Activated naive CD8-positive, alpha-beta T cell treated with anti-CD3 and anti-CD28 coated beads for 36 hours (primary cell): ENCODE measurements at regions not wholly inside any gene's neighbourhood (a gene's known extent, or its start where the extent isn't known, plus 50 kb on each side); places are given as distances from the start of the nearest gene placed in this dataset.

Source experiments
- DNase-seq: peaks from one replicate; pipeline ENCODE4 v3.0.0; 2021
- H3K27ac Mint-ChIP-seq: one replicate; pipeline ENCODE4 v1.8.0; 2022; ENCODE audit warnings: mild to moderate bottlenecking, moderate library complexity, mixed read lengths
- H3K27me3 Mint-ChIP-seq: one replicate; pipeline ENCODE4 v1.8.0; 2022; ENCODE audit warnings: mild to moderate bottlenecking, mixed read lengths
- H3K36me3 Mint-ChIP-seq: one replicate; pipeline ENCODE4 v1.8.0; 2021; ENCODE audit warnings: mild to moderate bottlenecking, mixed read lengths
- H3K4me1 Mint-ChIP-seq: one replicate; pipeline ENCODE4 v1.8.0; 2021; ENCODE audit warnings: mixed read lengths
- H3K4me3 Mint-ChIP-seq: one replicate; pipeline ENCODE4 v1.8.0; 2022; ENCODE audit warnings: mild to moderate bottlenecking, moderate library complexity, mixed read lengths
- H3K9me3 Mint-ChIP-seq: one replicate; pipeline ENCODE4 v1.8.0; 2022; ENCODE audit warnings: mixed read lengths

- H3K36me3 Mint-ChIP-seq: no peaks in the 10 kb centered on the region
- no peaks in the 10 kb centered on the region for H3K4me1 Mint-ChIP-seq
- no peak overlapping the region for H3K27ac Mint-ChIP-seq
- no peak overlapping the region for H3K4me3 Mint-ChIP-seq
- H3K27me3 Mint-ChIP-seq: no peaks in the 10 kb centered on the region
- no peaks in the 10 kb centered on the region for H3K9me3 Mint-ChIP-seq
- DNase-seq: no peak
These were observed 877.5 kb downstream of the TFAP2A start for GRCh38 chr6:9537381-9537780.

- H3K4me3 Mint-ChIP-seq: no peak overlapping the region
- H3K4me1 Mint-ChIP-seq: no peaks in the 10 kb centered on the region
- no peaks in the 10 kb centered on the region for H3K36me3 Mint-ChIP-seq
- no peaks in the 10 kb centered on the region for H3K9me3 Mint-ChIP-seq
- H3K27ac Mint-ChIP-seq: no peak overlapping the region
- DNase-seq: no peak
- H3K27me3 Mint-ChIP-seq: no peaks in the 10 kb centered on the region
These were observed 879.8 kb downstream of the TFAP2A start for GRCh38 chr6:9535106-9535505.

- no peaks in the 10 kb centered on the region for H3K9me3 Mint-ChIP-seq
- H3K4me3 Mint-ChIP-seq: no peak overlapping the region
- H3K4me1 Mint-ChIP-seq: no peaks in the 10 kb centered on the region
- DNase-seq: no peak
- no peaks in the 10 kb centered on the region for H3K27me3 Mint-ChIP-seq
- no peaks in the 10 kb centered on the region for H3K36me3 Mint-ChIP-seq
- H3K27ac Mint-ChIP-seq: no peak overlapping the region
These were observed 882.0 kb downstream of the TFAP2A start for GRCh38 chr6:9532621-9533557.

GRCh38 chr6:9527679-9528286 lies 887.1 kb downstream of the TFAP2A start:
- H3K27me3 Mint-ChIP-seq: no peaks in the 10 kb centered on the region

GRCh38 chr6:9523462-9523861 lies 891.4 kb downstream of the TFAP2A start:
- no peak for DNase-seq
- Mint-ChIP-seq H3K4me1 (no peaks in the 10 kb centered on the region), H3K36me3 (no peaks in the 10 kb centered on the region), H3K9me3 (peaks cover 6% of the 10 kb centered on the region), H3K27ac (no peak overlapping the region), H3K27me3 (no peaks in the 10 kb centered on the region), H3K4me3 (no peak overlapping the region)

More at GRCh38 chr6:9527679-9528286, 887.1 kb downstream of the TFAP2A start:
- H3K4me3 Mint-ChIP-seq: no peak overlapping the region
- DNase-seq: no peak
- H3K36me3 Mint-ChIP-seq: no peaks in the 10 kb centered on the region
- H3K4me1 Mint-ChIP-seq: no peaks in the 10 kb centered on the region
- no peak overlapping the region for H3K27ac Mint-ChIP-seq
- H3K9me3 Mint-ChIP-seq: peaks cover 6% of the 10 kb centered on the region

- H3K36me3 Mint-ChIP-seq: no peaks in the 10 kb centered on the region
- DNase-seq: no peak
- no peak overlapping the region for H3K4me3 Mint-ChIP-seq
- H3K9me3 Mint-ChIP-seq: peaks cover 3% of the 10 kb centered on the region
- no peak overlapping the region for H3K27ac Mint-ChIP-seq
- H3K27me3 Mint-ChIP-seq: no peaks in the 10 kb centered on the region
- H3K4me1 Mint-ChIP-seq: no peaks in the 10 kb centered on the region
These were observed 892.8 kb downstream of the TFAP2A start for GRCh38 chr6:9522101-9522500.

- no peaks in the 10 kb centered on the region for H3K36me3 Mint-ChIP-seq
- peaks cover 3% of the 10 kb centered on the region for H3K9me3 Mint-ChIP-seq
- DNase-seq: no peak
- H3K4me3 Mint-ChIP-seq: no peak overlapping the region
- no peaks in the 10 kb centered on the region for H3K27me3 Mint-ChIP-seq
- no peaks in the 10 kb centered on the region for H3K4me1 Mint-ChIP-seq
- H3K27ac Mint-ChIP-seq: no peak overlapping the region
These were observed 893.7 kb downstream of the TFAP2A start for GRCh38 chr6:9521152-9521530.

GRCh38 chr6:9520417-9521151 lies 894.3 kb downstream of the TFAP2A start:
- no peak for DNase-seq
- Mint-ChIP-seq H3K9me3 (peaks cover 3% of the 10 kb centered on the region), H3K4me3 (no peak overlapping the region), H3K4me1 (no peaks in the 10 kb centered on the region), H3K27me3 (no peaks in the 10 kb centered on the region), H3K27ac (no peak overlapping the region), H3K36me3 (no peaks in the 10 kb centered on the region)

- Mint-ChIP-seq H3K27ac (no peak overlapping the region), H3K4me3 (no peak overlapping the region), H3K36me3 (no peaks in the 10 kb centered on the region), H3K27me3 (no peaks in the 10 kb centered on the region), H3K9me3 (peaks cover 4% of the 10 kb centered on the region), H3K4me1 (no peaks in the 10 kb centered on the region)
- DNase-seq: no peak
These were observed 896.4 kb downstream of the TFAP2A start for GRCh38 chr6:9518431-9518830.

- H3K36me3 Mint-ChIP-seq: no peaks in the 10 kb centered on the region
- no peak overlapping the region for H3K27ac Mint-ChIP-seq
- no peaks in the 10 kb centered on the region for H3K4me1 Mint-ChIP-seq
- no peaks in the 10 kb centered on the region for H3K27me3 Mint-ChIP-seq
- no peak for DNase-seq
- peaks cover 2% of the 10 kb centered on the region for H3K9me3 Mint-ChIP-seq
- no peak overlapping the region for H3K4me3 Mint-ChIP-seq
These were observed 897.1 kb downstream of the TFAP2A start for GRCh38 chr6:9517806-9518205.

- no peak overlapping the region for H3K27ac Mint-ChIP-seq
- DNase-seq: no peak
- H3K27me3 Mint-ChIP-seq: no peaks in the 10 kb centered on the region
- H3K9me3 Mint-ChIP-seq: peaks cover 5% of the 10 kb centered on the region
- H3K4me3 Mint-ChIP-seq: no peak overlapping the region
- no peaks in the 10 kb centered on the region for H3K4me1 Mint-ChIP-seq
- H3K36me3 Mint-ChIP-seq: no peaks in the 10 kb centered on the region
These were observed 899.0 kb downstream of the TFAP2A start for GRCh38 chr6:9515633-9516606.

- Mint-ChIP-seq H3K27me3 (no peaks in the 10 kb centered on the region), H3K4me1 (no peaks in the 10 kb centered on the region), H3K4me3 (no peak overlapping the region), H3K36me3 (no peaks in the 10 kb centered on the region), H3K27ac (no peak overlapping the region), H3K9me3 (peaks cover 5% of the 10 kb centered on the region)
- no peak for DNase-seq
These were observed 900.7 kb downstream of the TFAP2A start for GRCh38 chr6:9514146-9514545.

GRCh38 chr6:9511157-9511556 lies 903.7 kb downstream of the TFAP2A start:
- Mint-ChIP-seq H3K4me1 (no peaks in the 10 kb centered on the region), H3K27ac (no peak overlapping the region), H3K36me3 (no peaks in the 10 kb centered on the region), H3K4me3 (no peak overlapping the region), H3K9me3 (peaks cover 9% of the 10 kb centered on the region), H3K27me3 (no peaks in the 10 kb centered on the region)
- DNase-seq: no peak

GRCh38 chr6:9507136-9507895 lies 907.6 kb downstream of the TFAP2A start:
- Mint-ChIP-seq H3K27ac (no peak overlapping the region), H3K4me3 (no peak overlapping the region), H3K36me3 (no peaks in the 10 kb centered on the region), H3K4me1 (no peaks in the 10 kb centered on the region), H3K9me3 (peaks cover 5% of the 10 kb centered on the region), H3K27me3 (no peaks in the 10 kb centered on the region)
- no peak for DNase-seq
